H9 (cell line): ENCODE measurements at regions not wholly inside any gene's neighbourhood (a gene's known extent, or its start where the extent isn't known, plus 50 kb on each side); places are given as distances from the start of the nearest gene placed in this dataset.

Experiments used
- DNase-seq: peaks from one replicate; pipeline ENCODE4 v3.0.0-alpha.2; 2017
- H2AFZ ChIP-seq: one replicate; pipeline ENCODE4 v1.6.1; 2013; ENCODE audit warnings: mild to moderate bottlenecking, low read length, control low read depth, moderate library complexity
- H2AK5ac ChIP-seq: 2 replicates; pipeline ENCODE4 v1.6.1; 2013; ENCODE audit warnings: low read length, control low read depth, mixed read lengths; ENCODE audit not compliant: insufficient read length
- H2BK120ac ChIP-seq: one replicate; pipeline ENCODE4 v1.6.1; 2013; ENCODE audit warnings: low read depth, mild to moderate bottlenecking, low read length, control low read depth, inconsistent platforms; ENCODE audit not compliant: poor library complexity, severe bottlenecking
- H2BK12ac ChIP-seq: 2 replicates; pipeline ENCODE4 v1.6.1; 2013; ENCODE audit warnings: low read length, control low read depth, mixed read lengths, low read depth; ENCODE audit not compliant: insufficient read length
- H2BK15ac ChIP-seq: 2 replicates; pipeline ENCODE4 v1.6.1; 2013; ENCODE audit warnings: low read depth, low read length, control low read depth
- H2BK20ac ChIP-seq: one replicate; pipeline ENCODE4 v1.6.1; 2013; ENCODE audit warnings: low read depth, mild to moderate bottlenecking, low read length, control low read depth, inconsistent platforms; ENCODE audit not compliant: poor library complexity, severe bottlenecking
- H2BK5ac ChIP-seq: 2 replicates; pipeline ENCODE4 v1.6.1; 2013; ENCODE audit warnings: low read length, control low read depth, mixed read lengths; ENCODE audit not compliant: insufficient read length
- H3K14ac ChIP-seq: 2 replicates; pipeline ENCODE4 v1.6.1; 2013; ENCODE audit warnings: low read length, control low read depth; ENCODE audit not compliant: insufficient read depth
- H3K18ac ChIP-seq: 2 replicates; pipeline ENCODE4 v1.6.1; 2013; ENCODE audit warnings: low read depth, mild to moderate bottlenecking, mixed read lengths, low read length, control low read depth; ENCODE audit not compliant: insufficient read length
- H3K23ac ChIP-seq: 2 replicates; pipeline ENCODE4 v1.6.1; 2013; ENCODE audit warnings: low read length, control low read depth, mixed read lengths, low read depth; ENCODE audit not compliant: insufficient read length
- H3K23me2 ChIP-seq: 2 replicates; pipeline ENCODE4 v1.6.1; 2013; ENCODE audit warnings: low read depth, mild to moderate bottlenecking, mixed read lengths, low read length, control low read depth; ENCODE audit not compliant: insufficient read length, poor library complexity, severe bottlenecking
- H3K27ac ChIP-seq: 2 replicates; pipeline ENCODE4 v1.5.1; 2013; ENCODE audit warnings: low read length, control low read depth, mixed read lengths, low read depth; ENCODE audit not compliant: insufficient read length
- H3K27me3 ChIP-seq: 2 replicates; pipeline ENCODE4 v1.6.1; 2013; ENCODE audit warnings: low read length, control low read depth, inconsistent platforms; ENCODE audit not compliant: insufficient read depth
- H3K4ac ChIP-seq: 2 replicates; pipeline ENCODE4 v1.6.1; 2013; ENCODE audit warnings: low read depth, mild to moderate bottlenecking, control low read depth, inconsistent platforms, low read length, moderate library complexity
- H3K4me1 ChIP-seq: 2 replicates; pipeline ENCODE4 v1.6.1; 2013; ENCODE audit warnings: low read length, control low read depth, inconsistent platforms; ENCODE audit not compliant: insufficient read depth
- H3K4me2 ChIP-seq: 2 replicates; pipeline ENCODE4 v1.6.1; 2013; ENCODE audit warnings: low read length, control low read depth, mixed read lengths; ENCODE audit not compliant: insufficient read length, insufficient read depth
- H3K56ac ChIP-seq: 2 replicates; pipeline ENCODE4 v1.6.1; 2013; ENCODE audit warnings: low read depth, mild to moderate bottlenecking, mixed read lengths, low read length, control low read depth; ENCODE audit not compliant: insufficient read length
- H3K79me1 ChIP-seq: 2 replicates; pipeline ENCODE4 v1.6.1; 2013; ENCODE audit warnings: low read depth, mild to moderate bottlenecking, moderate library complexity, low read length, control low read depth, inconsistent platforms; ENCODE audit not compliant: insufficient read depth, poor library complexity, severe bottlenecking
- H3K79me2 ChIP-seq: 2 replicates; pipeline ENCODE4 v1.6.1; 2013; ENCODE audit warnings: low read length, control low read depth, inconsistent platforms; ENCODE audit not compliant: insufficient read depth
- H3K9ac ChIP-seq: 2 replicates; pipeline ENCODE4 v1.6.1; 2013; ENCODE audit warnings: low read length, control low read depth, mixed read lengths; ENCODE audit not compliant: insufficient read length; ENCODE audit errors: extremely low read depth
- H3K9me3 ChIP-seq: one replicate; pipeline ENCODE4 v1.6.1; 2013; ENCODE audit warnings: low read depth, low read length, inconsistent platforms; ENCODE audit not compliant: control insufficient read depth
- H3T11ph ChIP-seq: one replicate; pipeline ENCODE4 v1.6.1; 2013; ENCODE audit warnings: mild to moderate bottlenecking, low read length, control low read depth, inconsistent platforms
- H4K20me1 ChIP-seq: one replicate; pipeline ENCODE4 v1.6.1; 2013; ENCODE audit not compliant: control insufficient read depth, insufficient read length, insufficient read depth
- H4K5ac ChIP-seq: 2 replicates; pipeline ENCODE4 v1.6.1; 2013; ENCODE audit warnings: low read depth, mild to moderate bottlenecking, mixed read lengths, low read length, control low read depth; ENCODE audit not compliant: insufficient read length
- H4K8ac ChIP-seq: replicated peaks from 2 replicates; pipeline ENCODE4 v1.6.1; 2013; ENCODE audit warnings: low read length, control low read depth, mixed read lengths, low read depth; ENCODE audit not compliant: insufficient read length
- H4K91ac ChIP-seq: 2 replicates; pipeline ENCODE4 v1.6.1; 2013; ENCODE audit warnings: low read depth, mild to moderate bottlenecking, moderate library complexity, mixed read lengths, low read length, control low read depth; ENCODE audit not compliant: insufficient read length
- H3K27ac Mint-ChIP-seq, 3 experiments: 2 replicates in 2 of 3; 3 replicates in 1 of 3; pipeline ENCODE4 v1.8.0; 2020 to 2021; ENCODE audit warnings: mixed read lengths in 3 of 3, mild to moderate bottlenecking in 1 of 3, moderate library complexity in 1 of 3
- H3K27me3 Mint-ChIP-seq: 2 replicates; pipeline ENCODE4 v1.8.0; 2021; ENCODE audit warnings: low read depth, mild to moderate bottlenecking, moderate library complexity, mixed read lengths
- H3K36me3 Mint-ChIP-seq, 3 experiments: 2 replicates in 2 of 3; 3 replicates in 1 of 3; pipeline ENCODE4 v1.8.0; 2020 to 2021; ENCODE audit warnings: low read depth in 3 of 3, mixed read lengths in 3 of 3; ENCODE audit not compliant: insufficient read depth in 1 of 3
- H3K4me1 Mint-ChIP-seq, 2 experiments: 2 replicates each; pipeline ENCODE4 v1.8.0; 2020; ENCODE audit warnings: mixed read lengths in 2 of 2
- H3K4me3 Mint-ChIP-seq, 2 experiments: 2 replicates in 1 of 2; 3 replicates in 1 of 2; pipeline ENCODE4 v1.8.0; 2020 to 2021; ENCODE audit warnings: mild to moderate bottlenecking in 2 of 2, mixed read lengths in 2 of 2, moderate library complexity in 1 of 2
- H3K9me3 Mint-ChIP-seq, 2 experiments: 2 replicates in 1 of 2; 3 replicates in 1 of 2; pipeline ENCODE4 v1.8.0; 2020; ENCODE audit warnings: mild to moderate bottlenecking in 2 of 2, mixed read lengths in 2 of 2, moderate library complexity in 1 of 2
- CTCF ChIP-seq: fragments of 200-600 bp; sonication (generic); conservative IDR thresholded peaks from 3 replicates; pipeline ENCODE4 v1.8.0; 2021; ENCODE audit warnings: antibody characterized with exemption, mild to moderate bottlenecking
- WGBS: extraction: QIAGEN DNeasy Blood & Tissue Kit; methylation state at CpG from one replicate; pipeline ENCODE4 v1.1.7; 2013; ENCODE audit warnings: missing lambda C conversion rate, low lambda C conversion rate, mixed read lengths; ENCODE audit not compliant: insufficient read length; ENCODE audit errors: extremely low coverage; 5-methylcytosine and 5-hydroxymethylcytosine counted together

GRCh38 chr5:98301547-98301946, 471.9 kb upstream of the RGMB start:
- Histone ChIP-seq H3K79me1 (no peaks in the 10 kb centered on the region), H3K27me3 (no peaks in the 10 kb centered on the region), H3K4me1 (peaks cover 6% of the 10 kb centered on the region; the same call in 1 of the 2 replicates), H3K4ac (no peak overlapping the region), H4K20me1 (no peaks in the 10 kb centered on the region), H2AFZ (no peak overlapping the region), H2BK120ac (no peak overlapping the region), H3T11ph (no peak overlapping the region), H3K14ac (no peak overlapping the region), H3K4me2 (no peak overlapping the region), H2AK5ac (no peak overlapping the region), H2BK20ac (no peak overlapping the region), H2BK5ac (no peak overlapping the region), H3K9ac (no peak overlapping the region), H3K56ac (no peak overlapping the region), H4K5ac (no peak overlapping the region), H4K91ac (no peak overlapping the region), H3K23me2 (no peaks in the 10 kb centered on the region), H2BK12ac (no peak overlapping the region), H3K18ac (no peak overlapping the region), H2BK15ac (no peak overlapping the region), H3K23ac (no peak overlapping the region), H4K8ac (no peak overlapping the region), H3K9me3 (no peaks in the 10 kb centered on the region), H3K79me2 (no peaks in the 10 kb centered on the region), H3K27ac (no peak overlapping the region)
- no peak for DNase-seq
- no peaks in the 10 kb centered on the region; a peak in 1 of 5 replicates for H3K9me3 Mint-ChIP-seq
- H3K27ac Mint-ChIP-seq, result no peak overlapping the region; a peak in 3 of 7 replicates
- no peak for TF ChIP-seq CTCF
- H3K27me3 Mint-ChIP-seq, result no peaks in the 10 kb centered on the region
- no peak overlapping the region for H3K4me3 Mint-ChIP-seq
- H3K36me3 Mint-ChIP-seq, result no peaks in the 10 kb centered on the region
- WGBS, result no CpG with 5 or more reads among the region's 2 CpGs
- H3K4me1 Mint-ChIP-seq, result peaks cover 5 to 10% of the 10 kb centered on the region in 2 experiments; a peak in 2 of 4 replicates
